OCI-LY3 (cell line): ENCODE measurements at regions not wholly inside any gene's neighbourhood (a gene's known extent, or its start where the extent isn't known, plus 50 kb on each side); places are given as distances from the start of the nearest gene placed in this dataset.

Source experiments
- EZH2phosphoT487 ChIP-seq: fragments of 200-600 bp; shearing (Covaris generic); IDR thresholded peaks from 2 replicates; pipeline ENCODE4 v1.6.1; 2018; ENCODE audit warnings: antibody characterized with exemption, mixed run types, low read depth
- TF ChIP-seq, protein P1 (sequence below): fragments of 200-600, 300-600 bp; sonication (generic); IDR thresholded peaks from 2 replicates; pipeline ENCODE4 v1.5.1; 2014; ENCODE audit warnings: antibody characterized with exemption, low read length, low read depth

- no peak for TF ChIP-seq EZH2phosphoT487
- TF ChIP-seq, protein P1, sequence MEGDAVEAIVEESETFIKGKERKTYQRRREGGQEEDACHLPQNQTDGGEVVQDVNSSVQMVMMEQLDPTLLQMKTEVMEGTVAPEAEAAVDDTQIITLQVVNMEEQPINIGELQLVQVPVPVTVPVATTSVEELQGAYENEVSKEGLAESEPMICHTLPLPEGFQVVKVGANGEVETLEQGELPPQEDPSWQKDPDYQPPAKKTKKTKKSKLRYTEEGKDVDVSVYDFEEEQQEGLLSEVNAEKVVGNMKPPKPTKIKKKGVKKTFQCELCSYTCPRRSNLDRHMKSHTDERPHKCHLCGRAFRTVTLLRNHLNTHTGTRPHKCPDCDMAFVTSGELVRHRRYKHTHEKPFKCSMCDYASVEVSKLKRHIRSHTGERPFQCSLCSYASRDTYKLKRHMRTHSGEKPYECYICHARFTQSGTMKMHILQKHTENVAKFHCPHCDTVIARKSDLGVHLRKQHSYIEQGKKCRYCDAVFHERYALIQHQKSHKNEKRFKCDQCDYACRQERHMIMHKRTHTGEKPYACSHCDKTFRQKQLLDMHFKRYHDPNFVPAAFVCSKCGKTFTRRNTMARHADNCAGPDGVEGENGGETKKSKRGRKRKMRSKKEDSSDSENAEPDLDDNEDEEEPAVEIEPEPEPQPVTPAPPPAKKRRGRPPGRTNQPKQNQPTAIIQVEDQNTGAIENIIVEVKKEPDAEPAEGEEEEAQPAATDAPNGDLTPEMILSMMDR: no peak
These were observed 750.2 kb downstream of the TMEM121 start for GRCh38 chr14:106276326-106277267.
